ENCODE measurements at regions not wholly inside any gene's neighbourhood (a gene's known extent, or its start where the extent isn't known, plus 50 kb on each side); places are given as distances from the start of the nearest gene placed in this dataset.

DNA sequence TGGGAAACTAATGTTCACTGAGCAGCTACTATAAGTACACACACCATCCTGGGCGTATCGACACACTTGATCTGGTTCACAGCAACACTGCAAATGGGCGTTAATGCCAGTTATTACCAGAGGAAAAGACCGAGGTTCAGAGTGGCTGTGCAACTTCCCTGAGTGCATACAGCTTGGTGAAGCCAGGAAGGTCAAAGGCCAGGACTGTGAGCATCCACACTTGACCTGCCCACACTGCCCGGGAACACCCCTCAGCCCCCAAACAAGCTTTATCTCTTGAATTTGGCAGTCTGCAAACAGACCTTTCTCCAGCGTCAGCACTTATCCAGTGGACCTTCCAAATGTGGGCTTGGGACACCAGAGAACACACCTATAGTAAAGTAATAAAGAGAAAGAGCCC is 312.6 kb downstream of the BCL11B start:
- no peak overlapping the region for H3K9ac ChIP-seq (replicated peaks; ENCODE audit: extremely low read depth, insufficient read depth, low read length)
- DNase-seq (ENCODE audit: low read depth, low spot score) (no peak), FAIRE-seq (no peak)
- H3K27me3 ChIP-seq (ENCODE audit: control insufficient read depth in 2 of 2, insufficient read depth in 2 of 2, low read length in 2 of 2) = no peaks in the 10 kb centered on the region
- H3K9me1 ChIP-seq (replicated peaks; ENCODE audit: control insufficient read depth, extremely low read depth, insufficient read depth, low read length) = no peaks in the 10 kb centered on the region
- no peak overlapping the region for H3K4me2 ChIP-seq (ENCODE audit: insufficient read depth, low read length)
- H4K20me1 ChIP-seq (replicated peaks; ENCODE audit: control insufficient read depth, extremely low read depth, insufficient read depth, low read length) = no peaks in the 10 kb centered on the region
- H3K79me2 ChIP-seq (ENCODE audit: control insufficient read depth, insufficient read depth, low read length) = no peaks in the 10 kb centered on the region
- H3K36me3 ChIP-seq (ENCODE audit: control insufficient read depth in 2 of 2, extremely low read depth in 1 of 2, insufficient read depth in 2 of 2, low read length in 2 of 2) = no peaks in the 10 kb centered on the region
- dilution Hi-C loops (cut with MboI; ENCODE audit: extremely low pct_ligation_motif_present, low sequenced_read_pairs) = no loop called here
- CTCF ChIA-PET = no interaction called here
- no peak overlapping the region for H2AFZ ChIP-seq (ENCODE audit: low read depth, low read length)
- no peaks in the 10 kb centered on the region for H3K9me3 ChIP-seq (replicated peaks; ENCODE audit: control insufficient read depth, insufficient read depth, low read length)
- no peaks in the 10 kb centered on the region for H3K4me1 ChIP-seq (ENCODE audit: control insufficient read depth, extremely low read depth, insufficient read depth, low read length)
- no peak overlapping the region for H3K27ac ChIP-seq (ENCODE audit: insufficient read depth, low read depth, low read length)
- TF ChIP-seq JUN (IDR thresholded peaks at IDR 0.05; ENCODE audit: borderline replicate concordance, insufficient read depth, insufficient read length, low read depth) (no peak), EZH2 (IDR thresholded peaks at IDR 0.05; ENCODE audit: borderline replicate concordance, low read depth, low read length, severe bottlenecking) (no peak), MAX (IDR thresholded peaks at IDR 0.05; ENCODE audit: insufficient read depth, insufficient read length) (no peak), CTCF (IDR thresholded peaks at IDR 0.05; ENCODE audit: extremely low read depth in 1 of 2, insufficient read depth in 1 of 2, low read depth in 1 of 2, low read length in 2 of 2) (no peak), POLR2A (IDR thresholded peaks at IDR 0.05; ENCODE audit: low read depth, low read length) (no peak), MYC (IDR thresholded peaks at IDR 0.05; ENCODE audit: low read depth, low read length) (no peak), POLR2AphosphoS5 (IDR thresholded peaks at IDR 0.05; ENCODE audit: insufficient read depth, low read depth, low read length) (no peak), FOS (IDR thresholded peaks at IDR 0.05; ENCODE audit: borderline replicate concordance, insufficient read depth, low read length) (no peak), GATA2 (IDR thresholded peaks at IDR 0.05; ENCODE audit: insufficient read depth, insufficient read length, low read depth, low read length) (no peak)
- intact Hi-C loops (cut with micrococcal nuclease) = no loop called here
- no peak overlapping the region for H3K4me3 ChIP-seq (replicated peaks in 1 of 3; ENCODE audit: insufficient read depth in 1 of 3, low read depth in 1 of 3, low read length in 3 of 3)
- no TSS peak for BruUV-seq (replicated peaks)
- POLR2A ChIA-PET = no interaction called here
